AG20443 (cell line): ENCODE measurements at regions not wholly inside any gene's neighbourhood (a gene's known extent, or its start where the extent isn't known, plus 50 kb on each side); places are given as distances from the start of the nearest gene placed in this dataset.
"Not testable (repeated sequence)": the region's sequence is repeated elsewhere in the genome, so short reads cannot be mapped to it uniquely, and the experiment has no call there.

Source experiments
- DNase-seq: peaks from one replicate; pipeline ENCODE4 v3.0.0; 2012; ENCODE audit warnings: low spot score, mixed read lengths

GRCh38 chr12:89775063-89775985 is 66.7 kb upstream of the ATP2B1 start:
- DNase-seq: no peak

GRCh38 chr12:89774645-89775044 is 66.0 kb upstream of the ATP2B1 start:
- no peak for DNase-seq

- no peak for DNase-seq
Measured at GRCh38 chr12:89770391-89770790, 61.8 kb upstream of the ATP2B1 start.

- no peak for DNase-seq
Measured at GRCh38 chr12:89769483-89769818, 60.8 kb upstream of the ATP2B1 start.

- peak; percentile 80 for DNase-seq
Measured at GRCh38 chr12:89768586-89769482, 60.2 kb upstream of the ATP2B1 start.

GRCh38 chr12:89765959-89766824 is 57.6 kb upstream of the ATP2B1 start:
- no peak for DNase-seq

GRCh38 chr12:89764164-89764563 is 55.5 kb upstream of the ATP2B1 start:
- not testable (repeated sequence) for DNase-seq

- no peak for DNase-seq
Measured at GRCh38 chr12:89762498-89763170, 54.0 kb upstream of the ATP2B1 start.

GRCh38 chr12:89760783-89761182 is 52.1 kb upstream of the ATP2B1 start:
- DNase-seq: no peak
